B cell (primary cell): ENCODE measurements at regions not wholly inside any gene's neighbourhood (a gene's known extent, or its start where the extent isn't known, plus 50 kb on each side); places are given as distances from the start of the nearest gene placed in this dataset.

Experiments
- ATAC-seq: fragments of 200-7000 bp; cut with Tn5 transposase; one replicate; pipeline ENCODE4 v1.10.0; 2021; ENCODE audit warnings: low read depth, mild to moderate bottlenecking, moderate number of reproducible peaks, moderate library complexity
- CTCF ChIA-PET: fragments of 350-600 bp; sonication (Branson Sonifier 250); formaldehyde crosslinking; loops from one replicate; lab custom pipeline; 2021; ENCODE audit warnings: antibody characterized with exemption, inconsistent platforms; lab: Charles Lee
- POLR2A ChIA-PET: fragments of 350-600 bp; sonication (Branson Sonifier 250); formaldehyde crosslinking; loops from one replicate; lab custom pipeline; 2021; ENCODE audit warnings: antibody characterized with exemption; lab: Charles Lee
- DNase-seq: peaks from one replicate; pipeline ENCODE4 v3.0.0; 2013
- H2AFZ ChIP-seq: 2 replicates; pipeline ENCODE4 v1.6.1; 2012; ENCODE audit warnings: mild to moderate bottlenecking, low read depth, low read length; ENCODE audit not compliant: insufficient read depth, poor library complexity, severe bottlenecking
- H3K27ac ChIP-seq, 2 donors: 1 replicate in 1 of 2; 2 replicates in 1 of 2; pipeline ENCODE4 v1.5.1; 2012 to 2013; ENCODE audit warnings: low read length in 2 of 2, mild to moderate bottlenecking in 2 of 2, moderate library complexity in 1 of 2
- H3K27me3 ChIP-seq, 4 experiments: fragments of 200-600 bp in 1 of 4; sonication (generic) in 1 of 4; replicated peaks in 1 of 4; 1 replicate in 2 of 4; 2 replicates in 2 of 4; pipeline versions ENCODE4 v1.6.1 to v1.7.0; 2013 to 2016; ENCODE audit warnings: low read length in 3 of 4, mild to moderate bottlenecking in 2 of 4, mixed read lengths in 1 of 4, moderate library complexity in 1 of 4; ENCODE audit not compliant: insufficient read depth in 4 of 4, control insufficient read depth in 3 of 4; ENCODE audit errors: control extremely low read depth in 1 of 4
- H3K36me3 ChIP-seq, 2 experiments: replicated peaks in 1 of 2; 1 replicate in 1 of 2; 2 replicates in 1 of 2; pipeline versions ENCODE4 v1.6.1 to v1.7.1; 2013; ENCODE audit warnings: low read length in 1 of 2; ENCODE audit not compliant: insufficient read depth in 2 of 2, control insufficient read depth in 1 of 2; ENCODE audit errors: control extremely low read depth in 1 of 2, extremely low read depth in 1 of 2
- H3K4me1 ChIP-seq, 2 donors: fragments of 200-600 bp in 1 of 2; sonication (generic) in 1 of 2; 1 replicate in 1 of 2; 2 replicates in 1 of 2; pipeline versions ENCODE4 v1.5.1 to v1.6.1; 2013 to 2017; ENCODE audit warnings: low read length in 2 of 2; ENCODE audit not compliant: control insufficient read depth in 2 of 2, insufficient read depth in 2 of 2
- H3K4me2 ChIP-seq: replicated peaks from 2 replicates; pipeline ENCODE3; 2012; ENCODE audit warnings: mild to moderate bottlenecking, low read depth, low read length; ENCODE audit not compliant: poor library complexity, severe bottlenecking
- H3K4me3 ChIP-seq, 5 experiments: fragments of 200-600 bp in 1 of 5; sonication (generic) in 1 of 5; 1 replicate in 3 of 5; 2 replicates in 2 of 5; pipeline versions ENCODE4 v1.5.1 to v1.7.0; 2011 to 2016; ENCODE audit warnings: low read length in 4 of 5, mild to moderate bottlenecking in 4 of 5, low read depth in 2 of 5, control low read depth in 1 of 5, moderate library complexity in 1 of 5; ENCODE audit not compliant: insufficient read depth in 1 of 5; ENCODE audit errors: control extremely low read depth in 1 of 5, extremely low read depth in 1 of 5
- H3K79me2 ChIP-seq: fragments of 200-600 bp; sonication (generic); one replicate; pipeline ENCODE4 v1.6.0; 2016; ENCODE audit warnings: low read length; ENCODE audit not compliant: control insufficient read depth, insufficient read depth
- H3K9ac ChIP-seq: fragments of 200-600 bp; sonication (generic); 2 replicates; pipeline ENCODE4 v1.6.1; 2017; ENCODE audit warnings: mild to moderate bottlenecking, low read length, moderate library complexity
- H3K9me3 ChIP-seq, 3 donors: one replicate each; pipeline versions ENCODE4 v1.6.1 to v1.7.1; 2013; ENCODE audit warnings: low read length in 2 of 3; ENCODE audit not compliant: control insufficient read depth in 2 of 3, insufficient read depth in 1 of 3; ENCODE audit errors: control extremely low read depth in 1 of 3
- H4K20me1 ChIP-seq: 2 replicates; pipeline ENCODE4 v1.6.0; 2012; ENCODE audit warnings: mild to moderate bottlenecking, low read length; ENCODE audit not compliant: insufficient read depth, control insufficient read depth, poor library complexity, severe bottlenecking
- H3K27ac Mint-ChIP-seq: one replicate; pipeline ENCODE4 v1.8.0; 2021; ENCODE audit warnings: mixed read lengths
- H3K27me3 Mint-ChIP-seq: one replicate; pipeline ENCODE4 v1.8.0; 2021; ENCODE audit warnings: mixed read lengths
- H3K4me1 Mint-ChIP-seq: one replicate; pipeline ENCODE4 v1.8.0; 2021; ENCODE audit warnings: mixed read lengths
- H3K4me3 Mint-ChIP-seq: one replicate; pipeline ENCODE4 v1.8.0; 2021; ENCODE audit warnings: mixed read lengths
- H3K9me3 Mint-ChIP-seq: one replicate; pipeline ENCODE4 v1.8.0; 2022; ENCODE audit warnings: mixed read lengths; ENCODE audit not compliant: insufficient read depth
- EZH2 ChIP-seq: IDR thresholded peaks from 2 replicates; pipeline ENCODE4 v1.6.1; 2012; ENCODE audit warnings: borderline replicate concordance, low read depth, mild to moderate bottlenecking, moderate library complexity, low read length; ENCODE audit not compliant: insufficient read depth, poor library complexity, severe bottlenecking
- WGBS: methylation state at CpG from one replicate; pipeline ENCODE4 v1.1.5; 2013; ENCODE audit warnings: missing lambda C conversion rate; ENCODE audit not compliant: insufficient coverage; 5-methylcytosine and 5-hydroxymethylcytosine counted together
- intact Hi-C: fragments of 100-400 bp; cut with micrococcal nuclease; formaldehyde crosslinking; loops from one replicate; pipeline ENCODE4 v1.10.0; 2022
- TF ChIP-seq, protein P1 (sequence below): fragments of 200-600 bp; IDR thresholded peaks from one replicate; pipeline ENCODE4 v1.8.0; 2022; ENCODE audit warnings: antibody characterized with exemption, mild to moderate bottlenecking

DNA sequence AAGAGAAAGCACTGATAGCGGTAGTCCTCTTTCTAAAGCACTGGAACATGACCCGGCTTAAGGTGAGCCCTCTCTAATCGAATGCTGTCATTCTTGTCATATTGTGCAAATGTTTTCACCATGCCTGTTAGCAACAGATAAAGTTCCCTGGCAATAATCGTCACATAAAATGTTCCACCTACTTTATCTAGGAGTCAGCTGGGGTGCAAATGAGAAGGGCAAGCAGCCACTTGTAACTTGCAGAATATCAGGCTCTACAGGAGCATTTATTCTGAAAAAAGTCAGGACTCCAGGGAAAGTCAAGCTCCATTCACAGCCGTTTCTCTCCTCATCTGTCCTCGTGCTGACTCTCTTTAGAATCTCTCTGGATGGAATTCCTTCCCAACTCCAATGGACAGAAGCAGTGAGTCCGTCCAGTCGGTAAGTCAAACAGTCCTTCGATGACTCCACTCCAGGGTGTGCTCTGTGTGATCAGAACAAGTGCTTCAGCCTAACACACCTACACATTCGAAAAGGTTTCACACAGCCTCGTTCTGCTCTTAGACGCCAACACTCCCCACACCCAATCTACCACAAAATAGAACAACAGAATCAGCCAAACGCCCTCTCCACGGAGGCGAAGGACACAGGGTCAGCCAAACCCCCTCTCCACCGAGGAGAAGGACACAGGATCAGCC, 101.7 kb upstream of the FRG1 start:
- Histone ChIP-seq H2AFZ (no peak overlapping the region), H3K9ac (no peak overlapping the region), H3K27me3 (no peaks in the 10 kb centered on the region), H4K20me1 (no peaks in the 10 kb centered on the region), H3K79me2 (no peaks in the 10 kb centered on the region), H3K27ac (no peak overlapping the region), H3K9me3 (no peaks in the 10 kb centered on the region), H3K36me3 (no peaks in the 10 kb centered on the region), H3K4me2 (no peak overlapping the region), H3K4me3 (no peak overlapping the region), H3K4me1 (no peaks in the 10 kb centered on the region)
- 84% methylated on average over 16 of the region's 16 CpGs for WGBS
- DNase-seq (no peak), ATAC-seq (no peak)
- ChIA-PET CTCF (no interaction called here), POLR2A (no interaction called here)
- TF ChIP-seq EZH2, result no peak
- TF ChIP-seq, protein P1, sequence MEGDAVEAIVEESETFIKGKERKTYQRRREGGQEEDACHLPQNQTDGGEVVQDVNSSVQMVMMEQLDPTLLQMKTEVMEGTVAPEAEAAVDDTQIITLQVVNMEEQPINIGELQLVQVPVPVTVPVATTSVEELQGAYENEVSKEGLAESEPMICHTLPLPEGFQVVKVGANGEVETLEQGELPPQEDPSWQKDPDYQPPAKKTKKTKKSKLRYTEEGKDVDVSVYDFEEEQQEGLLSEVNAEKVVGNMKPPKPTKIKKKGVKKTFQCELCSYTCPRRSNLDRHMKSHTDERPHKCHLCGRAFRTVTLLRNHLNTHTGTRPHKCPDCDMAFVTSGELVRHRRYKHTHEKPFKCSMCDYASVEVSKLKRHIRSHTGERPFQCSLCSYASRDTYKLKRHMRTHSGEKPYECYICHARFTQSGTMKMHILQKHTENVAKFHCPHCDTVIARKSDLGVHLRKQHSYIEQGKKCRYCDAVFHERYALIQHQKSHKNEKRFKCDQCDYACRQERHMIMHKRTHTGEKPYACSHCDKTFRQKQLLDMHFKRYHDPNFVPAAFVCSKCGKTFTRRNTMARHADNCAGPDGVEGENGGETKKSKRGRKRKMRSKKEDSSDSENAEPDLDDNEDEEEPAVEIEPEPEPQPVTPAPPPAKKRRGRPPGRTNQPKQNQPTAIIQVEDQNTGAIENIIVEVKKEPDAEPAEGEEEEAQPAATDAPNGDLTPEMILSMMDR, result no peak
- Mint-ChIP-seq H3K27me3 (no peaks in the 10 kb centered on the region), H3K9me3 (peaks cover 6% of the 10 kb centered on the region), H3K4me1 (no peaks in the 10 kb centered on the region), H3K4me3 (no peak overlapping the region), H3K27ac (no peak overlapping the region)
- intact Hi-C loops, result no loop called here

DNA sequence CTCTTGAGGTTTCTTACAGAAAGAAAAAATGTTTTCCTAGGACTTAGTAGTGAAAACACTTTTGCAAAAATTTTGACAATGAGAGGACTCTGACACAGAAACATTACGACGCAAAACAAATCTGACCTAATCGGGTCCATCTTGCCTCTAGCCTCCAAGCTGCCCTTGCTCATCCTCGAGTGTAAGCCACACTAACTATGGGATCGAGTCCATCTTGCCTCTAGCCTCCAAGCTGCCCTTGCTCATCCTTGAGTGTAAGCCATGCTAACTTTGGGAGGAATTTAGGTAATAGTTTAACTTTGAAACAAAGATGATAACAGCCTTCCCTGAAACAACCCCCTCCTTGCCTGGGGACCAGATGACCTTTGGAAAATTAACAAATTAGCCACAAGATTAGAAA, 100.3 kb upstream of the FRG1 start:
- ChIA-PET CTCF (no interaction called here), POLR2A (no interaction called here)
- no peaks in the 10 kb centered on the region for H3K9me3 ChIP-seq
- no peaks in the 10 kb centered on the region for H4K20me1 ChIP-seq
- H3K4me2 ChIP-seq, result no peak overlapping the region
- no peaks in the 10 kb centered on the region for H3K27me3 ChIP-seq
- TF ChIP-seq EZH2, result no peak
- TF ChIP-seq, protein P1, result no peak
- no peak for DNase-seq
- Mint-ChIP-seq H3K4me1 (no peaks in the 10 kb centered on the region), H3K27me3 (no peaks in the 10 kb centered on the region), H3K9me3 (peaks cover 6% of the 10 kb centered on the region), H3K4me3 (no peak overlapping the region), H3K27ac (no peak overlapping the region)
- WGBS, result 96% methylated on average over 3 of the region's 5 CpGs
- intact Hi-C loops, result no loop called here
- H3K27ac ChIP-seq, result no peak overlapping the region
- no peak overlapping the region for H2AFZ ChIP-seq
- H3K9ac ChIP-seq, result no peak overlapping the region
- no peak for ATAC-seq
- no peaks in the 10 kb centered on the region for H3K4me1 ChIP-seq
- H3K79me2 ChIP-seq, result no peaks in the 10 kb centered on the region
- no peak overlapping the region for H3K4me3 ChIP-seq
- H3K36me3 ChIP-seq, result no peaks in the 10 kb centered on the region
